OCI-LY7 (cell line): ENCODE measurements at regions not wholly inside any gene's neighbourhood (a gene's known extent, or its start where the extent isn't known, plus 50 kb on each side); places are given as distances from the start of the nearest gene placed in this dataset.

Source experiments
- BruUV-seq: library from RNA; stranded (reverse); fragments of 400-500 nt; replicated peaks from 2 replicates; lab custom pipeline; 2021; lab: Mats Ljungman, UMichigan
- CTCF ChIA-PET: fragments of 300-600 bp; sonication (Branson Sonifier 250); formaldehyde crosslinking; loops from one replicate; lab custom pipeline; 2022; ENCODE audit warnings: antibody characterized with exemption; ENCODE audit not compliant: unreplicated experiment; lab: Charles Lee
- POLR2A ChIA-PET: fragments of 300-600 bp; sonication (Branson Sonifier 250); formaldehyde crosslinking; loops from one replicate; lab custom pipeline; 2022; ENCODE audit warnings: antibody characterized with exemption; lab: Charles Lee
- DNase-seq: peaks from one replicate; pipeline ENCODE4 v3.0.0-alpha.2; 2015; ENCODE audit warnings: low spot score
- H2AFZ ChIP-seq: fragments of 200-600 bp; sonication (generic), shearing (Covaris generic); 2 replicates; pipeline ENCODE4 v1.6.1; 2014; ENCODE audit warnings: mild to moderate bottlenecking, antibody characterized with exemption, low read length, moderate library complexity
- H3K27ac ChIP-seq: fragments of 200-600 bp; sonication (generic); 2 replicates; pipeline ENCODE4 v1.5.1; 2014; ENCODE audit warnings: mixed run types, low read depth, mild to moderate bottlenecking, moderate library complexity, low read length, inconsistent platforms; ENCODE audit not compliant: poor library complexity, severe bottlenecking
- H3K36me3 ChIP-seq: fragments of 200-600 bp; sonication (generic); 2 replicates; pipeline ENCODE4 v1.6.1; 2014; ENCODE audit warnings: mild to moderate bottlenecking, antibody characterized with exemption, low read length, moderate library complexity, mixed read lengths; ENCODE audit not compliant: insufficient read depth
- H3K4me1 ChIP-seq: fragments of 200-600 bp; sonication (generic); 2 replicates; pipeline ENCODE4 v1.5.1; 2014; ENCODE audit warnings: mild to moderate bottlenecking, low read length; ENCODE audit not compliant: insufficient read depth, poor library complexity, severe bottlenecking
- H3K4me2 ChIP-seq: fragments of 200-600 bp; sonication (generic); 2 replicates; pipeline ENCODE4 v1.6.1; 2014; ENCODE audit warnings: mild to moderate bottlenecking, low read length
- H3K4me3 ChIP-seq: fragments of 200-600 bp; sonication (generic); 2 replicates; pipeline ENCODE4 v1.5.1; 2014; ENCODE audit warnings: mild to moderate bottlenecking, low read depth, low read length; ENCODE audit not compliant: poor library complexity, severe bottlenecking
- H3K79me2 ChIP-seq: fragments of 200-600 bp; sonication (generic); 2 replicates; pipeline ENCODE4 v1.6.1; 2016; ENCODE audit warnings: low read depth, mild to moderate bottlenecking, low read length, moderate library complexity, mixed read lengths; ENCODE audit not compliant: insufficient read depth
- H3K9me2 ChIP-seq: fragments of 200-600 bp; sonication (generic); 2 replicates; pipeline ENCODE4 v1.6.1; 2016; ENCODE audit warnings: mild to moderate bottlenecking, low read length, mixed read lengths; ENCODE audit not compliant: insufficient read depth
- H3K9me3 ChIP-seq: fragments of 200-600 bp; sonication (generic); 2 replicates; pipeline ENCODE4 v1.6.1; 2014; ENCODE audit warnings: mild to moderate bottlenecking, mixed run types, low read length, mixed read lengths
- H4K20me1 ChIP-seq: fragments of 200-600 bp; sonication (generic); 2 replicates; pipeline ENCODE4 v1.6.1; 2014; ENCODE audit warnings: mild to moderate bottlenecking, antibody characterized with exemption, low read length, moderate library complexity, mixed read lengths; ENCODE audit not compliant: insufficient read depth
- CTCF ChIP-seq: fragments of 200-600 bp; sonication (generic); conservative IDR thresholded peaks from 2 replicates; pipeline ENCODE4 v1.5.1; 2014; ENCODE audit warnings: mild to moderate bottlenecking, antibody characterized with exemption, low read length, moderate library complexity, mixed read lengths
- EZH2phosphoT487 ChIP-seq: fragments of 200-600 bp; sonication (generic); IDR thresholded peaks from 2 replicates; pipeline ENCODE4 v1.6.1; 2018; ENCODE audit warnings: low read depth, borderline replicate concordance, mild to moderate bottlenecking, mixed run types, antibody characterized with exemption, low read length, moderate library complexity, mixed read lengths
- intact Hi-C: fragments of 100-400 bp; cut with micrococcal nuclease; formaldehyde crosslinking; loops from one replicate; pipeline ENCODE4 v1.10.0; 2022; ENCODE audit not compliant: unreplicated experiment

GRCh38 chr11:69551963-69552362 is 70.5 kb downstream of the LINC01488 start:
- intact Hi-C loops, result no loop called here
- no peak overlapping the region for H2AFZ ChIP-seq
- no peak for DNase-seq
- H3K9me2 ChIP-seq, result no peaks in the 10 kb centered on the region
- CTCF ChIA-PET, result no interaction called here
- no peaks in the 10 kb centered on the region for H3K9me3 ChIP-seq
- no peak overlapping the region for H3K27ac ChIP-seq
- H3K4me2 ChIP-seq, result no peak overlapping the region
- no peak for TF ChIP-seq CTCF
- no peak for TF ChIP-seq EZH2phosphoT487
- no peak overlapping the region for H3K4me3 ChIP-seq
- H3K36me3 ChIP-seq, result no peaks in the 10 kb centered on the region
- no peaks in the 10 kb centered on the region for H3K4me1 ChIP-seq
- no peaks in the 10 kb centered on the region for H3K79me2 ChIP-seq
- POLR2A ChIA-PET, result no interaction called here
- H4K20me1 ChIP-seq, result no peaks in the 10 kb centered on the region
- no TSS peak for BruUV-seq

- Histone ChIP-seq H3K9me3 (no peaks in the 10 kb centered on the region), H2AFZ (no peak overlapping the region), H3K79me2 (no peaks in the 10 kb centered on the region), H3K9me2 (no peaks in the 10 kb centered on the region), H3K4me3 (no peak overlapping the region), H3K4me2 (no peak overlapping the region), H3K36me3 (no peaks in the 10 kb centered on the region), H3K4me1 (no peaks in the 10 kb centered on the region), H4K20me1 (no peaks in the 10 kb centered on the region), H3K27ac (no peak overlapping the region)
- intact Hi-C loops, result no loop called here
- ChIA-PET CTCF (no interaction called here), POLR2A (no interaction called here)
- BruUV-seq, result no TSS peak
- no peak for DNase-seq
- TF ChIP-seq CTCF (no peak), EZH2phosphoT487 (no peak)
Measured at GRCh38 chr11:69552951-69553350, 71.5 kb downstream of the LINC01488 start.

GRCh38 chr11:69553416-69554357 is 72.2 kb downstream of the LINC01488 start:
- Histone ChIP-seq H3K4me1 (no peaks in the 10 kb centered on the region), H3K36me3 (no peaks in the 10 kb centered on the region), H3K79me2 (no peaks in the 10 kb centered on the region), H3K27ac (no peak overlapping the region), H2AFZ (no peak overlapping the region), H3K4me3 (no peak overlapping the region), H4K20me1 (no peaks in the 10 kb centered on the region), H3K9me2 (no peaks in the 10 kb centered on the region), H3K9me3 (no peaks in the 10 kb centered on the region), H3K4me2 (no peak overlapping the region)
- intact Hi-C loops, result no loop called here
- no peak for TF ChIP-seq EZH2phosphoT487
- no peak for TF ChIP-seq CTCF
- BruUV-seq, result no TSS peak
- POLR2A ChIA-PET, result no interaction called here
- CTCF ChIA-PET, result no interaction called here
- DNase-seq, result no peak
